SKM-1 (cell line): ENCODE measurements at regions not wholly inside any gene's neighbourhood (a gene's known extent, or its start where the extent isn't known, plus 50 kb on each side); places are given as distances from the start of the nearest gene placed in this dataset.

Experiments used
- DNase-seq: peaks from one replicate; lab custom pipeline; 2025; ENCODE audit not compliant: unreplicated experiment; lab: John Stamatoyannopoulos, UW

DNA sequence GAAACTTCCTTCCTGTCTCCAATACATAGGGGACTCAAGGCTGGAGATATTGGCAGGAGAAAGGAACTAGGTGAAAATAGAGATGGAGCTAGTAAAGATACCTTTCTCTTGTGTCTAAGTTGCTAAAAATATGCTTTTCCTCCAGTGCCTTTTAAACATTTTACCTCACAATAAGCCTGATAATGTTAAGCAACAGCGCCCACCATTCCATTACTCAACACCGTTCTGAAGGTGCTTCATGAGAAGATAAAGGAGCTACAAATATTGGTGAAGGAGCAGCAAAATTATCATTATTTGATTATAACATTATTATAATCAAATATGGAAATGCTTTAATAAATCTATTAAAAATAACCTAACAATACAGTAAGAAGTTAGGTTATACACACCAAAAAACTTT is 83.6 kb upstream of the BARX2 start:
- no peak for DNase-seq

GRCh38 chr11:129291546-129291945 is 84.1 kb upstream of the BARX2 start:
- no peak for DNase-seq

DNA sequence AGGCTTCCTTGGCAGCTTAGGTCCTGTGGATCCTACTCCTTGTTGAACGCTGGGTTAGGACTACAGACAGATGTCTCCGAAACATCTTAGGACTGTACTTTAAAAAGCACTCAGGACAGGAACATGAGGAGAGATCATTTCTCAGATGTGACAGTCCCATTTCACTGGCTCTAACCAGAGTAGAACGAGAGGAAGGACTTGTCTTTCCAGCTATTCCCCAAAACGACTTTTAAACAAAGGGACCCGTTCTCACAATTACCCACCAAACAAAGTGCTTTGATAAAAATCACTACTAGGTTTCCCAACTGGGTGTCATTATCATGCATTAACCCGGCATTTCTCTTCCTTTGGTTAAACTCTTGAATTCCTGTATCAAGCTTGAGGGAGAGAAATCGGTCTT is 84.7 kb upstream of the BARX2 start:
- DNase-seq: no peak

DNA sequence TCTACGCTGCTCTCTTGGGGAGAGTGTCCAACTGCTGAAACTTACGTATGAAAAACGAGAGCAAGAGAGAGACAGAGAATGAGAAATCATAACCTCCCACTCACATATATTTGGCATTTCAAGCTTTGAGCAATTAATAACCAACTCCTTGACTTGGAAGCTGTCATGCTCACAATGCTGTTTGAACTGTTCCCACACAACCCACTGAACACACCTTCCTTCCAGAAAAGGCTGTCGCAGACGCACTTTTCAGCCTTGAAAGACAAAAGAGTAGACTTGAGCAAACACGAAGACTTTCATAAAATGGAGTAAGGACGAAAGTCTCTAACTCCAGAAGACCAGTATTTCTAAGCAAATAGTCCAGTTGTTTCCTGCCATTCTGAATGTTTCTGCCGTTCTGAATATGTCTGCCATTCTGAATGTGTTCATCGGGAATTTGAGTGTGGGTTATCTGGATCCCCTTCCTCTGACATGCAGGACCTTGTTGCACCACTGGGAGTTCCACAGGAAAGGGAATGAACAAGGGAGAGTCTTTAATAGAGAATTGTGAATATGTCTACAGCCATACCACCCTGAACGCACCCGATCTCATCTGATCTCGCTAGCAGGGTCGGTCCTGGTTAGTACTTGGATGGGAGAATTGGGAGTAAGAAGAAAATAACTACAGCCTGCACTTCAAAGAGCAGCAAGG is 86.2 kb upstream of the BARX2 start:
- no peak for DNase-seq

DNA sequence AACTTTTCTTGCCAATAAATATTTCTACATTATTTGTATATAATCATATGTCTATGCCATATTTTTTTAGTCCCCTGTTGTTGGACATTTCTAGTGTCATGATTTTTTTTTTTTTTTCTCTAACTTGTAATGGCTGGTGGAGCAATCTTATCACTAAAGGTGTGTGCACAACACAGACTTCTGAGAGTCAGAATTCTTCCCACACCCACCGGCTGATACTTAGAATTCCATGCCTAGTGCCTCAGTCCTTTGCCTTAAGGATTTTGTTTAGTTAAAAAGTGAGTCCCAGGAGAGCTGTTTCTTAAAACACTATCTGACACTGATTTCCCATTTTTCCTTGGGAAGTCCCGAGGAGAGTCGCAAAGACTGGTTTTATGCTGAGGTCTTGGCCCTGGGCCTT is 87.7 kb upstream of the BARX2 start:
- no peak for DNase-seq

DNA sequence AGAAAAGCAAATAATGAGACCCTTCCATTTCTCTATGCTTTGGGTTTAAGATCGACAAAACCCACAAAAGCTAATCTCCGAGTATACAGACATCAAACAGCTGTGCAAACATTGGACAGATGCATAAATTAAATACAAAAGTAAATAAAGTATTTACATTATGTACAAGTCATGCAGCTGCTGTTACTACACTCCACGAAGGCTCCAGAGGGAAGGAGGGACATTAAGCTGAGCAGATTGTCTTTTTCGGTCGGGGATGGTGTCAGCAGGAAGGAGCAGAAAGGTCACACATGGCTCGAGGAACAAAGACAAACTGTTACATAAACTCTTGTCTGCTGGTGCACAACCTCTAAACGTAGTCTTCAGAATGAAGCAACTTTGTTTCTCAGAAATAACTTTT is 88.8 kb upstream of the BARX2 start:
- DNase-seq: no peak

DNA sequence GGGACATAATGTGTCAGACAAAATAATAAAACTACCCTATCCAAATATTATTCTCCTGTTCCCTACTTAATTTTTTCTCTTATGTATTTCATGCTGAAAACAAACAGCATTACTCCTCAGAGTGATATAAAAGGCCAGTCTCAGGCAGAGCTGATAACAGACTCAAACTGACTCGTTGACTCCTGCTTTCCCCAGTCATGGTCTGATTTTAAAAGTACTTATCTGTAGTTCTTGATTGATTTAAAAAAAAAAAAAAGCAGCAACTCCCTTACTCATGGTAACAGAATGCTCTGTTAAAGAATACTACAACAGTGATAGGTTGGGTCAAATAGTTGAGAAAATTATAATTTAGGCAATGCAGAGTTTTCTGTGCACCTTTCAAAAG is 90.3 kb upstream of the BARX2 start:
- no peak for DNase-seq

- no peak for DNase-seq
Measured at GRCh38 chr11:129283141-129283540, 91.0 kb upstream of the ARHGAP32 start.

GRCh38 chr11:129282634-129283033 is 90.5 kb upstream of the ARHGAP32 start:
- no peak for DNase-seq

DNA sequence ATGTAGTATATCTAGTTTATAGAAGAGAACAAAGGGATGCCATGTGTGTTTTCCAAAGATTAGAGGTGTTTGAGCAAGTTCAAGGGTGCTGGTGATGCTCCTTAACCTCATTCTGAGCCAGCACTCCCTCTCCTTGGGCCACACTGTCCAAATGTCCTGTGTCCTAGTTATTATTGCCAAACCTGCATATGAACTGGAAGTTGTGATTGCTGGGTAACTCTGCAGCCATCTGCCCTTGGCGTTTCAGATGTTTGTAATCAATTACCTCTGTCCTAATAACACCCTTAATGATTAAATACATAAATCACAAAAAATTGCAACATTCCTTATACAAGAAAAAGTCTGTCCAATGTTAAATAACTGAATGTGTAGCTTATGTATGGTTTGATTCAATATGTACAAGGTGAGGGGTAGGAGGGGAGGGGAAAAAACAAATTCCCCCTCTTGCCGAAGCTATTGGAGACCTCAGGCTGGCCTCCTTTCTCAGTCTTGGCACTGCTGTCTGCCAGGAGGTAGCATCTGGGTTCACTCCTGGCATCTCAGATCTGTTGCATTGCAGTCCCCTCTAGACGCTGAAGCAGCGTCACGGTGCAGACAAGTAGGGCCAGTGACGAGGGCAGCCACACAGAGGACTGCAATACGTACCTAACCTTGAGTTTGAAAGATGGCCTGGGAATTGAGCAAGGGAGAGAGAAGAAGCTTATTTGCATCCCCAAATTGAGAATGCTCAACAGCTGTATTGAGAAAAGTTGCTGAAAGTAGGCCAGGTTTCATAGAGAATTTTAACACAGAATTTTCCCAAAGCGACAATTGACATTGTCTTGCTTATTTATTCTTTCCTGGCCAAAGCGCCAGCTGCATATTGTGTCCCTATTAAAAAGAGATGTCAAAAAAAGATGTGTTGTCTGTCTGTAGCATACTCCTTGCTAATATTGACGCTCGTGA is 89.6 kb upstream of the ARHGAP32 start:
- no peak for DNase-seq

DNA sequence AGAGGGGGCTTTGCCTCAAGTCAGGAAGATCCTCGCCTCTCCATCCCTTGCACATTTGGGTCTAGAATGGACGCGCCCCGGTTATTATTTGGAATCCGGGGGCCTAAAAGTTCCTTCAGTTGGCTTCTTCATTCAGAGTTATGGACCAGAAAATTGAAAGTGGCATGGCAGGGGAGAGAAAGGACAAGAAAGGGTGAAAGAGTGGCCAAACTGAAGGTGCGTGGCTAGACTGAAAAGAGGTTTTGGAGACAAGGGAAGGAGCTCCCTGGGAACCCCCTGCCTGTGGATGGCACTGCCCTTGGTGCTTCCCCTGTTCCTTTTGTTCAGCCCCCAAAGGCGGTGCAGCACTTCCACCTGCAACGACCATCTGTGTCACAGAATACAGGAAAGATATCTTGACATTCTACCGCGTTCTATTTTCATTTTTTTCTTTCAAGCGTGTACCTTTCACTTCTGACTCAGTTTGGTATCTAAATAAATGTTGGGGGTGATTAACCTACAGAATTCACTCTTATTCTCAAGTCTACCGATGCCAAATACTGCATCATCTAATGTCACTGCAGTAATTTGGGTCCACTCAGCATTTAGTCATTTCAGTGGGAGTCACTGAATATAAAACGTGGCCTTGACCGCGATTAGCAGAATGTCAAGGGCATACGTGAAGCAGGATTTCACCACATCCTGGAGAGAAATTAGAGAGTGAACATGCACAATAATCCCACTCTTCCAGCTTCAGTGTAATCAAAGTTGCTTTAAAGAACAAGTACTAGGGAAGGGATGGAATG is 88.1 kb upstream of the ARHGAP32 start:
- no peak for DNase-seq

- DNase-seq: peak; percentile 60
Measured at GRCh38 chr11:129279326-129280026, 87.4 kb upstream of the ARHGAP32 start.

GRCh38 chr11:129278586-129279319 is 86.6 kb upstream of the ARHGAP32 start:
- no peak for DNase-seq

DNA sequence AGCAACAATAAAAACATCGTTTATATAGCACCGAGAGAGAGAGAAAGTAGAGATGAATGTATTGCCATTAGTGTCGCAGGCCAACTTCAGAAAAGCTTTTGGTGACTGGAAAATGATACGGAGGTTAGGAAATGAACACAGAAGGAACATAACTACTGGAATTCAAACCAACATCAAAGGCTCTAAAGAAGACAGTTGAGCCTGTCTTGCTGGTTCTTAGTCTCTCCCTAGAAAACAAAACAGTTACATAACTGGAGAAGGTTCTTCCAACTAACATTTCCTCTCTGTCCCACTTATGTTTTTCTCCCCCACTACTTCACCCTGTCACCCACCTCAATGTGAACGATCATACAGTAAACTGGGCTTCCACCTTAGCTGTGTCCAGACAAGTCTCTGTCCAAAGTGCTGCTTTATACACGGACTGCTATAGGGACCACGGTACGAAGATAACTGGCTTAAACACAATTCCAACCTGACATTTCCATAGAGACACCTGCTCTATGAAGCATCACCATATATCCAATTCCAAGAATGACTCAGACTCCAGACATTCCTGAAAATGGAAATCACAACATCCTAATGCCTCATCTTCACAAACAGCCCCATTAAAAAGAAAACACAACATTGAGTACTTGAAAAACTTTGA is 85.2 kb upstream of the ARHGAP32 start:
- no peak for DNase-seq

- DNase-seq: no peak
Measured at GRCh38 chr11:129275828-129276227, 83.7 kb upstream of the ARHGAP32 start.

DNA sequence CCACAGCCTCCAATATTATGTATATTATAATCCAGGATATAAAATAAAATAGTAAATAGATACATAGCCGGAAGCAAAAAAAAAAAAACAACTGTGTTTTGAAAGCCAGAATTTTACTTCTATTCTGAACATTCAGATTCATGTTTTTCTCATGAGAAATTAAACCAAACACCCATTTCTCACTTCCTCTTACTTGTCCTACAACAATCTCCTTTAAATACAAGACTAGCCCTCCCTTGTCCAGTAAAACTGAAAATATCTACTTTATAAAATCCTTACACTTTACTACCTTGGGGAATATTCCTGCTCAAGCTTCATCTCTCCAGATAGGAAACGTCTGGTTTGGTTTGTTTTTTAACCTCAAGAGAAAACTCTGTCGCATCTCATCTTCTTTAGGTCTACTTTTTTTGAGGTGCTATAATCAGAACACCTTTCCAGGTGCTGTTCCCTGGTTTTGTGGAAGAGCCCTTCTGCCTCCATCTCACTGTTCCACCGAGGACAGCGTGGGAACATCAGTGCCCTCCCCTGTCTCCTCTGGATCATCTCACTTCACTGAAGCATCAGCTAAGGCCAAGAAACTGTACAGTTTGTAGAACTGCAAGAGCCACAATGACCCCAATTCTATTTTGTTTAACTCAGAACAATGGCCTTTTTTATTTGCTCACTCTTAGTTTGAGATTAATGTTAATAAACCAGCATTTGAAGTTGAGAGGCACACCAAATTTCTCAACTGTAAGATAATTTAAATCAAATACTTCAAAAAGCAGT is 82.0 kb upstream of the ARHGAP32 start:
- DNase-seq: no peak

DNA sequence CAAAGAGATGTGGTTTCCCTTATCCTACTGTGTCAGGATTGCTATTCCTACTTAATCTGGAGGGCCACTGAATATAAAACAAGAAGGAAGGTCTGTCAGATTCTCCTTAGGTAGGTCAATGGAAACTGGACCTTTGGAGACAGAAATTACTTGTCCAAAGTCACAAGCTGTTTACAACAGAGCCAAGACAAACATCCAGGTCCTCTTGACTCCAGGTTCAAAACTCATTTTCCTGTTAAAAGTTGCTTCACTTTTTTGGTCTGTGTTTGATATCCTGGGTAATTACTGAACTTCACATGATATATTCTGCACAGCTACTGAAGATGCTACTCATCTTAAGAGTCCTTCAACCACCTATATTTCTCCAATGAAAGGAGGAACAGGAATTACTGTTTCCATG is 81.2 kb upstream of the ARHGAP32 start:
- DNase-seq: no peak

- no peak for DNase-seq
Measured at GRCh38 chr11:129271030-129271429, 78.9 kb upstream of the ARHGAP32 start.

DNA sequence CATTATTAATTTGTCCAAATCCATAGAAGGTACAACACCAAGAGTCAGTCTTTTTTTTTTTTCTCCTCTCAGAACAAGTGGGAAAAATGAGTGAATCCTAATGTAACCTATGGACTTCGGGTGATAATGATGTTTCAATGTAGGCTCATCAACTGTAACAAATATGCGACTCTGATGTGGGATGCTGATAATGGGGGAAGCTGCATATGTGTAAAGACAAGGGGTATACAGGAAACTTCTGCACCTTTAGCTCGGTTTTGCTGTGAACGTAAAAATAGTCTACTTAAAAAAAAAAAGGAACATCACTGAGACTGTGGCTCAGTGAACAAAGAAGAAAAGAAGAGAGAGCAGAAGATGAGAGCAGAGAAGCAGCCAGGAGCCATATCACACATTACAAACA is 78.3 kb upstream of the ARHGAP32 start:
- no peak for DNase-seq
